GM12878 (cell line): ENCODE measurements at regions not wholly inside any gene's neighbourhood (a gene's known extent, or its start where the extent isn't known, plus 50 kb on each side); places are given as distances from the start of the nearest gene placed in this dataset.

ENCODE experiments used
- ATAC-seq: fragments of 200-7000 bp; cut with Tn5 transposase; 3 replicates; pipeline ENCODE4 v1.9.1; 2020; ENCODE audit warnings: mild to moderate bottlenecking, moderate library complexity
- BruUV-seq: library from RNA; stranded (reverse); fragments of 400-500 nt; replicated peaks from 2 replicates; lab custom pipeline; 2021; lab: Mats Ljungman, UMichigan
- CTCF ChIA-PET: fragments of 300-600 bp; sonication (Branson Sonifier 250); formaldehyde crosslinking; extraction: SDS; loops from one replicate; lab custom pipeline; 2021; ENCODE audit warnings: inconsistent platforms; lab: Yijun Ruan, JAX
- POLR2A ChIA-PET: fragments of 350-600 bp; formaldehyde crosslinking; extraction: SDS; loops from one replicate; lab custom pipeline; 2021; ENCODE audit warnings: inconsistent platforms; lab: Charles Lee
- RAD21 ChIA-PET: fragments of 300-600 bp; sonication (Branson Sonifier 250); formaldehyde crosslinking; loops from one replicate; lab custom pipeline; 2023; ENCODE audit warnings: antibody characterized with exemption; ENCODE audit not compliant: unreplicated experiment; lab: Charles Lee
- SMC1A ChIA-PET: fragments of 300-600 bp; sonication (Branson Sonifier 250); formaldehyde crosslinking; loops from one replicate; lab custom pipeline; 2023; ENCODE audit not compliant: unreplicated experiment, uncharacterized antibody; lab: Charles Lee
- DNase-seq: peaks from one replicate; pipeline ENCODE4 v3.0.0-alpha.2; 2011; ENCODE audit warnings: low read depth, low spot score
- FAIRE-seq: peaks from 3 replicates; lab custom pipeline; 2011; peaks lifted over from hg19 to GRCh38; lab: Jason Lieb, UNC
- H2AFZ ChIP-seq: 2 replicates; pipeline ENCODE4 v1.6.0; 2011; ENCODE audit warnings: low read depth, low read length, control low read depth; ENCODE audit not compliant: control insufficient read depth
- H3K27ac ChIP-seq: 2 replicates; pipeline ENCODE4 v1.5.1; 2011; ENCODE audit warnings: control low read depth; ENCODE audit not compliant: control insufficient read depth, insufficient read depth
- H3K27me3 ChIP-seq, 2 experiments: replicated peaks in 1 of 2; 2 replicates each; pipeline versions ENCODE4 v1.6.0 to v1.6.1; 2011; ENCODE audit warnings: low read length in 1 of 2; ENCODE audit not compliant: control insufficient read depth in 2 of 2, insufficient read depth in 2 of 2
- H3K36me3 ChIP-seq, 2 experiments: 2 replicates each; pipeline ENCODE4 v1.5.1; 2011; ENCODE audit warnings: low read length in 1 of 2; ENCODE audit not compliant: control insufficient read depth in 2 of 2, insufficient read depth in 2 of 2
- H3K4me1 ChIP-seq: 2 replicates; pipeline ENCODE4 v1.6.1; 2011; ENCODE audit warnings: mild to moderate bottlenecking, low read length, moderate library complexity, mixed read lengths; ENCODE audit not compliant: control insufficient read depth, insufficient read depth
- H3K4me2 ChIP-seq: 2 replicates; pipeline ENCODE4 v1.6.0; 2011; ENCODE audit warnings: control low read depth; ENCODE audit not compliant: control insufficient read depth, insufficient read depth
- H3K4me3 ChIP-seq: fragments of 200-600 bp; sonication (generic); 2 replicates; pipeline ENCODE4 v1.5.1; 2016
- H3K79me2 ChIP-seq: 2 replicates; pipeline ENCODE4 v1.6.0; 2011; ENCODE audit warnings: low read length; ENCODE audit not compliant: control insufficient read depth, insufficient read depth
- H3K9ac ChIP-seq: 2 replicates; pipeline ENCODE4 v1.8.0; 2011; ENCODE audit warnings: low read length, control low read depth, mixed read lengths; ENCODE audit not compliant: control insufficient read depth, insufficient read depth
- H3K9me3 ChIP-seq: replicated peaks from 3 replicates; pipeline ENCODE4 v1.5.1; 2011; ENCODE audit warnings: mild to moderate bottlenecking, low read length; ENCODE audit not compliant: control insufficient read depth, insufficient read depth
- H4K20me1 ChIP-seq: 2 replicates; pipeline ENCODE4 v1.6.0; 2011; ENCODE audit not compliant: control insufficient read depth, insufficient read depth
- EGR1 ChIP-seq, 2 experiments: IDR thresholded peaks; 1 replicate in 1 of 2; 2 replicates in 1 of 2; pipeline ENCODE4 v1.6.1; 2011 to 2012; ENCODE audit warnings: low read depth in 2 of 2, low read length in 2 of 2, borderline replicate concordance in 1 of 2, mild to moderate bottlenecking in 1 of 2, moderate library complexity in 1 of 2
- NFYB ChIP-seq: IDR thresholded peaks from 2 replicates; pipeline ENCODE4 v1.6.1; 2011; ENCODE audit warnings: low read depth, mild to moderate bottlenecking, low read length, improper control_type of control experiment, moderate library complexity; ENCODE audit not compliant: insufficient read depth
- NRF1 ChIP-seq: conservative IDR thresholded peaks from 2 replicates; pipeline ENCODE4 v1.6.1; 2011; ENCODE audit warnings: mild to moderate bottlenecking, low read depth, low read length, improper control_type of control experiment
- POLR2AphosphoS2 ChIP-seq: IDR thresholded peaks from 2 replicates; pipeline ENCODE4 v1.6.1; 2011; ENCODE audit warnings: low read depth, mild to moderate bottlenecking, low read length, improper control_type of control experiment, moderate library complexity
- SIX5 ChIP-seq: IDR thresholded peaks from 2 replicates; pipeline ENCODE4 v1.6.1; 2011; ENCODE audit warnings: mild to moderate bottlenecking, low read depth, low read length, moderate library complexity; ENCODE audit not compliant: severe bottlenecking
- SMARCA5 ChIP-seq: fragments of 450-650 bp; IDR thresholded peaks from 2 replicates; pipeline ENCODE4 v1.6.1; 2017; ENCODE audit warnings: mild to moderate bottlenecking
- TCF12 ChIP-seq: IDR thresholded peaks from 2 replicates; pipeline ENCODE4 v1.6.1; 2011; ENCODE audit warnings: low read depth, mild to moderate bottlenecking, low read length
- ZNF24 ChIP-seq: fragments of 450-650 bp; IDR thresholded peaks from 2 replicates; pipeline ENCODE4 v1.6.1; 2017; ENCODE audit warnings: antibody characterized with exemption, mild to moderate bottlenecking
- WGBS: methylation state at CpG from one replicate; pipeline ENCODE4 v1.1.6; 2016; ENCODE audit warnings: low lambda C conversion rate; ENCODE audit not compliant: insufficient replicate concordance, insufficient coverage; ENCODE audit errors: missing lambda C conversion rate; 5-methylcytosine and 5-hydroxymethylcytosine counted together
- in situ Hi-C: fragments of 300-500 bp; cut with MboI; formaldehyde crosslinking; loops from 9 replicates; pipeline ENCODE4 v1.14.3; 2018; ENCODE audit warnings: mixed read lengths
- intact Hi-C: fragments of 100-400 bp; cut with micrococcal nuclease; formaldehyde crosslinking; loops from one replicate; pipeline ENCODE4 v1.14.2; 2022; ENCODE audit not compliant: unreplicated experiment
- TF ChIP-seq, protein P1 (sequence below): fragments of 450-650 bp; IDR thresholded peaks from 2 replicates; pipeline ENCODE4 v1.6.1; 2017; ENCODE audit warnings: mild to moderate bottlenecking, moderate library complexity
- TF ChIP-seq, protein P2 (sequence below): IDR thresholded peaks from 2 replicates; pipeline ENCODE4 v1.6.1; 2012; ENCODE audit warnings: low read length, inconsistent platforms
- TF ChIP-seq, protein P3 (sequence below): fragments of 450-650 bp; IDR thresholded peaks from 2 replicates; pipeline ENCODE4 v1.6.1; 2016; ENCODE audit warnings: mild to moderate bottlenecking

DNA sequence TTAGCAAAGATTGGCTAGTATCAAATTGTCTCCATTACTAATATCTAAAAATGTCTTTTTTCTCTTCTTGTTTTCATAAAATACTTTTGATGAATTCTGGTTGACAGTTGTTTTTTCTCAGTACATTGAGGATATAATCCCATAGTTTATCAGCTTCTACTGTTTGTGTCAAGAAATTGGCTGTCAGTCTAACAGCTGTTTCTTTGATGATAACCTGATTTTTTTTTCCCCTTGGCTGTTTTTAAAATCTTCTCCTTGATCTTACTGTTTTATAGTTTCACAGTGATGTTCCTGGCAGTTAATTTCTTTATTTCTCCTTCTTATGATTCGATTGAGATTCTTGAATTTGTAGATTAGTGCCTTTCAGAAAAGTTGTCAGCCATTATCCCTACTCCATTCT, 315.3 kb upstream of the PMFBP1 start:
- Histone ChIP-seq H3K36me3 (no peaks in the 10 kb centered on the region), H4K20me1 (no peaks in the 10 kb centered on the region), H3K79me2 (no peaks in the 10 kb centered on the region), H3K4me2 (no peak overlapping the region), H3K4me3 (no peak overlapping the region), H3K9ac (no peak overlapping the region), H2AFZ (no peak overlapping the region), H3K27me3 (no peaks in the 10 kb centered on the region), H3K4me1 (peaks cover 7% of the 10 kb centered on the region; the same call in 1 of the 2 replicates), H3K27ac (no peak overlapping the region)
- no TSS peak for BruUV-seq
- ChIA-PET CTCF (interaction anchor here (1.5 kb wide), 1 partner anchor 710 kb away, joined by 3 read pairs; no protein-coding TSS in a partner anchor), POLR2A (no interaction called here), RAD21 (no interaction called here), SMC1A (interaction anchor here (0.6 to 1.4 kb wide), 2 partner anchors 15 to 199 kb away, joined by 3 to 5 read pairs; no protein-coding TSS in a partner anchor)
- ATAC-seq (no peak), FAIRE-seq (no peak), DNase-seq (no peak)
- intact Hi-C loops, result no loop called here
- no peak for TF ChIP-seq TCF12
- TF ChIP-seq NFYB, result no peak
- no peak for TF ChIP-seq SIX5
- TF ChIP-seq EGR1 (IDR thresholded peaks at IDR 0.05; ENCODE audit: borderline replicate concordance in 1 of 2, low read depth in 2 of 2, low read length in 2 of 2), result no peak
- TF ChIP-seq POLR2AphosphoS2, result no peak
- no peak for TF ChIP-seq NRF1
- TF ChIP-seq, protein P1, sequence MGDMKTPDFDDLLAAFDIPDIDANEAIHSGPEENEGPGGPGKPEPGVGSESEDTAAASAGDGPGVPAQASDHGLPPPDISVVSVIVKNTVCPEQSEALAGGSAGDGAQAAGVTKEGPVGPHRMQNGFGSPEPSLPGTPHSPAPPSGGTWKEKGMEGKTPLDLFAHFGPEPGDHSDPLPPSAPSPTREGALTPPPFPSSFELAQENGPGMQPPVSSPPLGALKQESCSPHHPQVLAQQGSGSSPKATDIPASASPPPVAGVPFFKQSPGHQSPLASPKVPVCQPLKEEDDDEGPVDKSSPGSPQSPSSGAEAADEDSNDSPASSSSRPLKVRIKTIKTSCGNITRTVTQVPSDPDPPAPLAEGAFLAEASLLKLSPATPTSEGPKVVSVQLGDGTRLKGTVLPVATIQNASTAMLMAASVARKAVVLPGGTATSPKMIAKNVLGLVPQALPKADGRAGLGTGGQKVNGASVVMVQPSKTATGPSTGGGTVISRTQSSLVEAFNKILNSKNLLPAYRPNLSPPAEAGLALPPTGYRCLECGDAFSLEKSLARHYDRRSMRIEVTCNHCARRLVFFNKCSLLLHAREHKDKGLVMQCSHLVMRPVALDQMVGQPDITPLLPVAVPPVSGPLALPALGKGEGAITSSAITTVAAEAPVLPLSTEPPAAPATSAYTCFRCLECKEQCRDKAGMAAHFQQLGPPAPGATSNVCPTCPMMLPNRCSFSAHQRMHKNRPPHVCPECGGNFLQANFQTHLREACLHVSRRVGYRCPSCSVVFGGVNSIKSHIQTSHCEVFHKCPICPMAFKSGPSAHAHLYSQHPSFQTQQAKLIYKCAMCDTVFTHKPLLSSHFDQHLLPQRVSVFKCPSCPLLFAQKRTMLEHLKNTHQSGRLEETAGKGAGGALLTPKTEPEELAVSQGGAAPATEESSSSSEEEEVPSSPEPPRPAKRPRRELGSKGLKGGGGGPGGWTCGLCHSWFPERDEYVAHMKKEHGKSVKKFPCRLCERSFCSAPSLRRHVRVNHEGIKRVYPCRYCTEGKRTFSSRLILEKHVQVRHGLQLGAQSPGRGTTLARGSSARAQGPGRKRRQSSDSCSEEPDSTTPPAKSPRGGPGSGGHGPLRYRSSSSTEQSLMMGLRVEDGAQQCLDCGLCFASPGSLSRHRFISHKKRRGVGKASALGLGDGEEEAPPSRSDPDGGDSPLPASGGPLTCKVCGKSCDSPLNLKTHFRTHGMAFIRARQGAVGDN, result no peak
- TF ChIP-seq, protein P2, sequence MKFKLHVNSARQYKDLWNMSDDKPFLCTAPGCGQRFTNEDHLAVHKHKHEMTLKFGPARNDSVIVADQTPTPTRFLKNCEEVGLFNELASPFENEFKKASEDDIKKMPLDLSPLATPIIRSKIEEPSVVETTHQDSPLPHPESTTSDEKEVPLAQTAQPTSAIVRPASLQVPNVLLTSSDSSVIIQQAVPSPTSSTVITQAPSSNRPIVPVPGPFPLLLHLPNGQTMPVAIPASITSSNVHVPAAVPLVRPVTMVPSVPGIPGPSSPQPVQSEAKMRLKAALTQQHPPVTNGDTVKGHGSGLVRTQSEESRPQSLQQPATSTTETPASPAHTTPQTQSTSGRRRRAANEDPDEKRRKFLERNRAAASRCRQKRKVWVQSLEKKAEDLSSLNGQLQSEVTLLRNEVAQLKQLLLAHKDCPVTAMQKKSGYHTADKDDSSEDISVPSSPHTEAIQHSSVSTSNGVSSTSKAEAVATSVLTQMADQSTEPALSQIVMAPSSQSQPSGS, result no peak
- no peak for TF ChIP-seq ZNF24
- TF ChIP-seq, protein P3, sequence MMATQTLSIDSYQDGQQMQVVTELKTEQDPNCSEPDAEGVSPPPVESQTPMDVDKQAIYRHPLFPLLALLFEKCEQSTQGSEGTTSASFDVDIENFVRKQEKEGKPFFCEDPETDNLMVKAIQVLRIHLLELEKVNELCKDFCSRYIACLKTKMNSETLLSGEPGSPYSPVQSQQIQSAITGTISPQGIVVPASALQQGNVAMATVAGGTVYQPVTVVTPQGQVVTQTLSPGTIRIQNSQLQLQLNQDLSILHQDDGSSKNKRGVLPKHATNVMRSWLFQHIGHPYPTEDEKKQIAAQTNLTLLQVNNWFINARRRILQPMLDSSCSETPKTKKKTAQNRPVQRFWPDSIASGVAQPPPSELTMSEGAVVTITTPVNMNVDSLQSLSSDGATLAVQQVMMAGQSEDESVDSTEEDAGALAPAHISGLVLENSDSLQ, result no peak
- no peak for TF ChIP-seq SMARCA5
- TF ChIP-seq, all 136 proteins: peak for 0
- no peaks in the 10 kb centered on the region for H3K9me3 ChIP-seq
- WGBS, result 100% methylated on average over 1 of the region's 1 CpG
- in situ Hi-C loops, result no loop called here
